ENCODE measurements at regions not wholly inside any gene's neighbourhood (a gene's known extent, or its start where the extent isn't known, plus 50 kb on each side); places are given as distances from the start of the nearest gene placed in this dataset.

- DNase-seq (ENCODE audit: low read depth) = no peak
- H3K4me3 ChIP-seq (ENCODE audit: low read depth, low read length) = no peak overlapping the region
- no peak for TF ChIP-seq CTCF (IDR thresholded peaks at IDR 0.05; ENCODE audit: insufficient read depth, low read depth, low read length)
These were observed 65.9 kb upstream of the HMGA2 start for GRCh38 chr12:65758401-65758800.

DNA sequence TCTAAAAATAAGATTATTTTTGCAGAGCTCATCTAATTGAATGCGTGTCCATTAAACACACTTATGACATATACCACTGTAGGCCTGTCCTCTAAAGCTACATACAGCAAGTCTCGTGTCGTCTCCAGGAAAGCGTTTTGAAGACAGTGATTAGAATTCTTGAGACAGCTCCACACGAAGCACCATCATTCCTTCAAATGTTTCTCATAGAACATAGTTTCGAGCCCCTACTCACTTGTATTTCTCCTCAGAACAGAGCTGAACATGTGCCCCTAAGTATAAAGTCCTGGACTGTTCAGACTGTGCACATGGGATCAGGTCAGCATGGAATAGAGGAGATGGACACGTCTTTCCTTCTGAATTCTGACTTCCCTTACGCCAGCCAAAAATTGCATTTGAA, 64.5 kb upstream of the HMGA2 start:
- no peak for DNase-seq (ENCODE audit: low read depth)
- no peak for TF ChIP-seq CTCF (IDR thresholded peaks at IDR 0.05; ENCODE audit: insufficient read depth, low read depth, low read length)
- H3K4me3 ChIP-seq (ENCODE audit: low read depth, low read length) = no peak overlapping the region

DNA sequence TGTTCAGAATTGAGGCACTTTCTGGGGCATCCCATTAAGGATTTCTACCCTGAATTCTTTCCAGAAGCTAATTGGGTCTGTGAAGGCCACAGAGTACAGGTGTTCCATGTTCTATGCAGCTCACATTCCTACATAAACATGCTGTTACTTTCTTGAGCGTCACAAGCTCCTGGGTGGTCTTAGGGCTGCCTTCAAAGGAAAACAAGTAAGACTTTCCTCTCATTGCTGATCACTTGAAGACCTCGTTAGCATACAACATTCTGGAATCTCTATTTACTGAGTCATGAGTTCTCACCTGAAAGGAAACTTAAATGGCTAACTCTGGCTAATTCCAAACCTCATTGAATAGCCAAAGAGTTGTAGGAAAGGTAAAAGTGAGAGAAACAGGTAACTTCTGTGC, 63.0 kb upstream of the HMGA2 start:
- no peak overlapping the region for H3K4me3 ChIP-seq (ENCODE audit: low read depth, low read length)
- no peak for DNase-seq (ENCODE audit: low read depth)
- TF ChIP-seq CTCF (IDR thresholded peaks at IDR 0.05; ENCODE audit: insufficient read depth, low read depth, low read length) = no peak

DNA sequence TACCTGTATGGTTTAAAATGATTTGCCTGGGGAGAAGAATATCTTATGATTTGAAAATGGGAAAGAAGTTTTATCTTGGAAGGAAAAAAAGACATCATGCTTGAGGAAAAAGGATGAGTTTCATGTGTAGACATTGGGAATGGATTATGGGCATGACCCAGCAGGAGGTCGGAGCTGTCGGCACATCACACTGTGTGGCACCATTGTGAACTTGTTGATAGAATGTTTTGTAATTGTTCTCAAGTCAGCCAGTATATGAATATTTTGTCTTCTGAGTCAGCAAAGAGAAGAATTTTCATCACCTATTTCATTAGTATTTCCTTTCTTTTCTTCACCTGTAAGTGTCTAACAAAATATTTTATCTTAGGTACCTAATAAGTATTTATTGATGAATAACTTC, 60.0 kb upstream of the HMGA2 start:
- TF ChIP-seq CTCF (IDR thresholded peaks at IDR 0.05; ENCODE audit: insufficient read depth, low read depth, low read length) = no peak
- no peak overlapping the region for H3K4me3 ChIP-seq (ENCODE audit: low read depth, low read length)
- DNase-seq (ENCODE audit: low read depth) = no peak

DNA sequence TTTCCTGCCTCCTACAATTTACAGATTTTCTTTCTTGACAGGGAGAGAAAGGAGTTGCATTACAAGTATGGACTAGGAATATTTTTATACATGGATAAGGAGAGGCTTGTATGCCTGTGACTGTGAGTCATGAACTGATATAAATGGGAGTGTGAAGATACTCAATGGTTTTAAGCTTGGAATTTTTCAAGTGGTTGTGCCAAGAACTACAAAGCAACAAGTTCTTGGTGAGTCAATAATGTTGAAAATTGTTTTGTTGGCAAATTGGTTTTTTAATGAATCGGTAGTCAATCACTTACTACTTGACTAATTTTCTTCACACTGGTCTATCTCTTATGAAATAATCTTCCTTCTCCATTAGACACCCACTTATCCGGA, 58.9 kb upstream of the HMGA2 start:
- no peak for TF ChIP-seq CTCF (IDR thresholded peaks at IDR 0.05; ENCODE audit: insufficient read depth, low read depth, low read length)
- DNase-seq (ENCODE audit: low read depth) = peak; percentile 24
- H3K4me3 ChIP-seq (ENCODE audit: low read depth, low read length) = no peak overlapping the region

GRCh38 chr12:65769880-65770279, 54.4 kb upstream of the HMGA2 start:
- no peak for DNase-seq (ENCODE audit: low read depth)
- no peak overlapping the region for H3K4me3 ChIP-seq (ENCODE audit: low read depth, low read length)
- TF ChIP-seq CTCF (IDR thresholded peaks at IDR 0.05; ENCODE audit: insufficient read depth, low read depth, low read length) = no peak
